H9 (cell line): ENCODE measurements at regions not wholly inside any gene's neighbourhood (a gene's known extent, or its start where the extent isn't known, plus 50 kb on each side); places are given as distances from the start of the nearest gene placed in this dataset.

Experiments used
- DNase-seq: peaks from one replicate; pipeline ENCODE4 v3.0.0-alpha.2; 2017
- H2AFZ ChIP-seq: one replicate; pipeline ENCODE4 v1.6.1; 2013; ENCODE audit warnings: mild to moderate bottlenecking, low read length, control low read depth, moderate library complexity
- H2AK5ac ChIP-seq: 2 replicates; pipeline ENCODE4 v1.6.1; 2013; ENCODE audit warnings: low read length, control low read depth, mixed read lengths; ENCODE audit not compliant: insufficient read length
- H2BK120ac ChIP-seq: one replicate; pipeline ENCODE4 v1.6.1; 2013; ENCODE audit warnings: low read depth, mild to moderate bottlenecking, low read length, control low read depth, inconsistent platforms; ENCODE audit not compliant: poor library complexity, severe bottlenecking
- H2BK12ac ChIP-seq: 2 replicates; pipeline ENCODE4 v1.6.1; 2013; ENCODE audit warnings: low read length, control low read depth, mixed read lengths, low read depth; ENCODE audit not compliant: insufficient read length
- H2BK15ac ChIP-seq: 2 replicates; pipeline ENCODE4 v1.6.1; 2013; ENCODE audit warnings: low read depth, low read length, control low read depth
- H2BK20ac ChIP-seq: one replicate; pipeline ENCODE4 v1.6.1; 2013; ENCODE audit warnings: low read depth, mild to moderate bottlenecking, low read length, control low read depth, inconsistent platforms; ENCODE audit not compliant: poor library complexity, severe bottlenecking
- H2BK5ac ChIP-seq: 2 replicates; pipeline ENCODE4 v1.6.1; 2013; ENCODE audit warnings: low read length, control low read depth, mixed read lengths; ENCODE audit not compliant: insufficient read length
- H3K14ac ChIP-seq: 2 replicates; pipeline ENCODE4 v1.6.1; 2013; ENCODE audit warnings: low read length, control low read depth; ENCODE audit not compliant: insufficient read depth
- H3K18ac ChIP-seq: 2 replicates; pipeline ENCODE4 v1.6.1; 2013; ENCODE audit warnings: low read depth, mild to moderate bottlenecking, mixed read lengths, low read length, control low read depth; ENCODE audit not compliant: insufficient read length
- H3K23ac ChIP-seq: 2 replicates; pipeline ENCODE4 v1.6.1; 2013; ENCODE audit warnings: low read length, control low read depth, mixed read lengths, low read depth; ENCODE audit not compliant: insufficient read length
- H3K23me2 ChIP-seq: 2 replicates; pipeline ENCODE4 v1.6.1; 2013; ENCODE audit warnings: low read depth, mild to moderate bottlenecking, mixed read lengths, low read length, control low read depth; ENCODE audit not compliant: insufficient read length, poor library complexity, severe bottlenecking
- H3K27ac ChIP-seq: 2 replicates; pipeline ENCODE4 v1.5.1; 2013; ENCODE audit warnings: low read length, control low read depth, mixed read lengths, low read depth; ENCODE audit not compliant: insufficient read length
- H3K27me3 ChIP-seq: 2 replicates; pipeline ENCODE4 v1.6.1; 2013; ENCODE audit warnings: low read length, control low read depth, inconsistent platforms; ENCODE audit not compliant: insufficient read depth
- H3K4ac ChIP-seq: 2 replicates; pipeline ENCODE4 v1.6.1; 2013; ENCODE audit warnings: low read depth, mild to moderate bottlenecking, control low read depth, inconsistent platforms, low read length, moderate library complexity
- H3K4me1 ChIP-seq: 2 replicates; pipeline ENCODE4 v1.6.1; 2013; ENCODE audit warnings: low read length, control low read depth, inconsistent platforms; ENCODE audit not compliant: insufficient read depth
- H3K4me2 ChIP-seq: 2 replicates; pipeline ENCODE4 v1.6.1; 2013; ENCODE audit warnings: low read length, control low read depth, mixed read lengths; ENCODE audit not compliant: insufficient read length, insufficient read depth
- H3K56ac ChIP-seq: 2 replicates; pipeline ENCODE4 v1.6.1; 2013; ENCODE audit warnings: low read depth, mild to moderate bottlenecking, mixed read lengths, low read length, control low read depth; ENCODE audit not compliant: insufficient read length
- H3K79me1 ChIP-seq: 2 replicates; pipeline ENCODE4 v1.6.1; 2013; ENCODE audit warnings: low read depth, mild to moderate bottlenecking, moderate library complexity, low read length, control low read depth, inconsistent platforms; ENCODE audit not compliant: insufficient read depth, poor library complexity, severe bottlenecking
- H3K79me2 ChIP-seq: 2 replicates; pipeline ENCODE4 v1.6.1; 2013; ENCODE audit warnings: low read length, control low read depth, inconsistent platforms; ENCODE audit not compliant: insufficient read depth
- H3K9ac ChIP-seq: 2 replicates; pipeline ENCODE4 v1.6.1; 2013; ENCODE audit warnings: low read length, control low read depth, mixed read lengths; ENCODE audit not compliant: insufficient read length; ENCODE audit errors: extremely low read depth
- H3K9me3 ChIP-seq: one replicate; pipeline ENCODE4 v1.6.1; 2013; ENCODE audit warnings: low read depth, low read length, inconsistent platforms; ENCODE audit not compliant: control insufficient read depth
- H3T11ph ChIP-seq: one replicate; pipeline ENCODE4 v1.6.1; 2013; ENCODE audit warnings: mild to moderate bottlenecking, low read length, control low read depth, inconsistent platforms
- H4K20me1 ChIP-seq: one replicate; pipeline ENCODE4 v1.6.1; 2013; ENCODE audit not compliant: control insufficient read depth, insufficient read length, insufficient read depth
- H4K5ac ChIP-seq: 2 replicates; pipeline ENCODE4 v1.6.1; 2013; ENCODE audit warnings: low read depth, mild to moderate bottlenecking, mixed read lengths, low read length, control low read depth; ENCODE audit not compliant: insufficient read length
- H4K8ac ChIP-seq: replicated peaks from 2 replicates; pipeline ENCODE4 v1.6.1; 2013; ENCODE audit warnings: low read length, control low read depth, mixed read lengths, low read depth; ENCODE audit not compliant: insufficient read length
- H4K91ac ChIP-seq: 2 replicates; pipeline ENCODE4 v1.6.1; 2013; ENCODE audit warnings: low read depth, mild to moderate bottlenecking, moderate library complexity, mixed read lengths, low read length, control low read depth; ENCODE audit not compliant: insufficient read length
- H3K27ac Mint-ChIP-seq, 3 experiments: 2 replicates in 2 of 3; 3 replicates in 1 of 3; pipeline ENCODE4 v1.8.0; 2020 to 2021; ENCODE audit warnings: mixed read lengths in 3 of 3, mild to moderate bottlenecking in 1 of 3, moderate library complexity in 1 of 3
- H3K27me3 Mint-ChIP-seq: 2 replicates; pipeline ENCODE4 v1.8.0; 2021; ENCODE audit warnings: low read depth, mild to moderate bottlenecking, moderate library complexity, mixed read lengths
- H3K36me3 Mint-ChIP-seq, 3 experiments: 2 replicates in 2 of 3; 3 replicates in 1 of 3; pipeline ENCODE4 v1.8.0; 2020 to 2021; ENCODE audit warnings: low read depth in 3 of 3, mixed read lengths in 3 of 3; ENCODE audit not compliant: insufficient read depth in 1 of 3
- H3K4me1 Mint-ChIP-seq, 2 experiments: 2 replicates each; pipeline ENCODE4 v1.8.0; 2020; ENCODE audit warnings: mixed read lengths in 2 of 2
- H3K4me3 Mint-ChIP-seq, 2 experiments: 2 replicates in 1 of 2; 3 replicates in 1 of 2; pipeline ENCODE4 v1.8.0; 2020 to 2021; ENCODE audit warnings: mild to moderate bottlenecking in 2 of 2, mixed read lengths in 2 of 2, moderate library complexity in 1 of 2
- H3K9me3 Mint-ChIP-seq, 2 experiments: 2 replicates in 1 of 2; 3 replicates in 1 of 2; pipeline ENCODE4 v1.8.0; 2020; ENCODE audit warnings: mild to moderate bottlenecking in 2 of 2, mixed read lengths in 2 of 2, moderate library complexity in 1 of 2
- WGBS: extraction: QIAGEN DNeasy Blood & Tissue Kit; methylation state at CpG from one replicate; pipeline ENCODE4 v1.1.7; 2013; ENCODE audit warnings: missing lambda C conversion rate, low lambda C conversion rate, mixed read lengths; ENCODE audit not compliant: insufficient read length; ENCODE audit errors: extremely low coverage; 5-methylcytosine and 5-hydroxymethylcytosine counted together
- TF ChIP-seq, protein P1 (sequence below): fragments of 200-600 bp; sonication (generic); conservative IDR thresholded peaks from 3 replicates; pipeline ENCODE4 v1.8.0; 2021; ENCODE audit warnings: antibody characterized with exemption, mild to moderate bottlenecking

DNA sequence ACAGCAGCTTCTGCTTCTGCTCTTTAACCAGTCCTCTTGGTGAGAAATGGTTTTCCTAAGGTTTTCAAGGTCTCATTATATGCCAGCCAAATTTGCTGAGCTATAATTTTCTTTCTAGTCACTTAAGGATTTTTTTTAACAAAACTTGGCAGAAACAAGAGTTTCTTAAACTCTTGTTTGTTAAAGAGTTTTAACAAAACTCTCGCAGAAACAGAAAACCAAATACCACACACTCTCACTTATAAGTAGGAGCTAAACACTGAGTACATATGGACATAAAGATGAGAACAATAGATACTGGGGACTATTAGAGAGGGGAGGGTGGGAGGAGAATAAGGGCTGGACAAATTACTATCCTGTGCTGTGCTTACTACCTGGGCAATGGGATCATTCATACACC is 908.3 kb downstream of the TUSC7 start:
- no peaks in the 10 kb centered on the region for H4K20me1 ChIP-seq
- no peak overlapping the region for H2BK12ac ChIP-seq
- no peak overlapping the region for H4K8ac ChIP-seq
- no peak overlapping the region for H2BK15ac ChIP-seq
- no peak overlapping the region for H3K4ac ChIP-seq
- no peaks in the 10 kb centered on the region for H3K79me2 ChIP-seq
- WGBS: no CpG with 5 or more reads among the region's 1 CpG
- no peak overlapping the region for H3K27ac Mint-ChIP-seq
- H3K9me3 ChIP-seq: no peaks in the 10 kb centered on the region
- H4K5ac ChIP-seq: no peak overlapping the region
- H3K14ac ChIP-seq: no peak overlapping the region
- H3K27me3 Mint-ChIP-seq: no peaks in the 10 kb centered on the region
- H3K9me3 Mint-ChIP-seq: no peaks in the 10 kb centered on the region
- no peak overlapping the region for H3K9ac ChIP-seq
- TF ChIP-seq, protein P1, sequence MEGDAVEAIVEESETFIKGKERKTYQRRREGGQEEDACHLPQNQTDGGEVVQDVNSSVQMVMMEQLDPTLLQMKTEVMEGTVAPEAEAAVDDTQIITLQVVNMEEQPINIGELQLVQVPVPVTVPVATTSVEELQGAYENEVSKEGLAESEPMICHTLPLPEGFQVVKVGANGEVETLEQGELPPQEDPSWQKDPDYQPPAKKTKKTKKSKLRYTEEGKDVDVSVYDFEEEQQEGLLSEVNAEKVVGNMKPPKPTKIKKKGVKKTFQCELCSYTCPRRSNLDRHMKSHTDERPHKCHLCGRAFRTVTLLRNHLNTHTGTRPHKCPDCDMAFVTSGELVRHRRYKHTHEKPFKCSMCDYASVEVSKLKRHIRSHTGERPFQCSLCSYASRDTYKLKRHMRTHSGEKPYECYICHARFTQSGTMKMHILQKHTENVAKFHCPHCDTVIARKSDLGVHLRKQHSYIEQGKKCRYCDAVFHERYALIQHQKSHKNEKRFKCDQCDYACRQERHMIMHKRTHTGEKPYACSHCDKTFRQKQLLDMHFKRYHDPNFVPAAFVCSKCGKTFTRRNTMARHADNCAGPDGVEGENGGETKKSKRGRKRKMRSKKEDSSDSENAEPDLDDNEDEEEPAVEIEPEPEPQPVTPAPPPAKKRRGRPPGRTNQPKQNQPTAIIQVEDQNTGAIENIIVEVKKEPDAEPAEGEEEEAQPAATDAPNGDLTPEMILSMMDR: no peak
- no peaks in the 10 kb centered on the region for H3K4me1 ChIP-seq
- no peak overlapping the region for H3K4me3 Mint-ChIP-seq
- H2AK5ac ChIP-seq: no peak overlapping the region
- no peaks in the 10 kb centered on the region for H3K79me1 ChIP-seq
- DNase-seq: no peak
- H2BK120ac ChIP-seq: no peak overlapping the region
- H2AFZ ChIP-seq: no peak overlapping the region
- no peak overlapping the region for H3K56ac ChIP-seq
- no peak overlapping the region for H3K27ac ChIP-seq
- H2BK5ac ChIP-seq: no peak overlapping the region
- H3K27me3 ChIP-seq: no peaks in the 10 kb centered on the region
- no peak overlapping the region for H3K23ac ChIP-seq
- no peaks in the 10 kb centered on the region for H3K23me2 ChIP-seq
- no peak overlapping the region for H3T11ph ChIP-seq
- H4K91ac ChIP-seq: no peak overlapping the region
- no peaks in the 10 kb centered on the region for H3K36me3 Mint-ChIP-seq
- peaks cover 9% of the 10 kb centered on the region in 2 experiments for H3K4me1 Mint-ChIP-seq
- H2BK20ac ChIP-seq: no peak overlapping the region
- H3K18ac ChIP-seq: no peak overlapping the region
- no peak overlapping the region for H3K4me2 ChIP-seq
